GM06990 (cell line): ENCODE measurements at regions not wholly inside any gene's neighbourhood (a gene's known extent, or its start where the extent isn't known, plus 50 kb on each side); places are given as distances from the start of the nearest gene placed in this dataset.

Experiments
- DNase-seq: peaks from one replicate; pipeline ENCODE4 v3.0.0-alpha.2; 2011; ENCODE audit not compliant: insufficient read length; ENCODE audit errors: extremely low read depth
- H3K27me3 ChIP-seq: replicated peaks from 2 replicates; pipeline ENCODE4 v1.6.0; 2011; ENCODE audit warnings: low read length; ENCODE audit not compliant: control insufficient read depth, insufficient read depth
- H3K36me3 ChIP-seq: 2 replicates; pipeline ENCODE4 v1.5.1; 2011; ENCODE audit warnings: low read length; ENCODE audit not compliant: control insufficient read depth, insufficient read depth
- H3K4me3 ChIP-seq: replicated peaks from 2 replicates; pipeline ENCODE4 v1.5.1; 2011; ENCODE audit warnings: low read depth, mild to moderate bottlenecking, control low read depth, low read length
- CTCF ChIP-seq: IDR thresholded peaks from 2 replicates; pipeline ENCODE4 v1.5.1; 2011; ENCODE audit warnings: low read length, control low read depth, mild to moderate bottlenecking, inconsistent platforms; ENCODE audit not compliant: insufficient read depth, poor library complexity, severe bottlenecking

- no peak overlapping the region for H3K4me3 ChIP-seq
- H3K27me3 ChIP-seq = no peaks in the 10 kb centered on the region
- no peak for TF ChIP-seq CTCF
- H3K36me3 ChIP-seq = no peaks in the 10 kb centered on the region
- no peak for DNase-seq
These were observed 593.8 kb downstream of the ISL1 start for GRCh38 chr5:51977014-51977413.

- no peak overlapping the region for H3K4me3 ChIP-seq
- H3K36me3 ChIP-seq = no peaks in the 10 kb centered on the region
- H3K27me3 ChIP-seq = no peaks in the 10 kb centered on the region
- no peak for TF ChIP-seq CTCF
- DNase-seq = no peak
These were observed 599.9 kb downstream of the ISL1 start for GRCh38 chr5:51983161-51983560.

GRCh38 chr5:51986733-51987132 lies 603.5 kb downstream of the ISL1 start:
- Histone ChIP-seq H3K27me3 (no peaks in the 10 kb centered on the region), H3K4me3 (no peak overlapping the region), H3K36me3 (no peaks in the 10 kb centered on the region)
- no peak for TF ChIP-seq CTCF
- no peak for DNase-seq

- Histone ChIP-seq H3K4me3 (no peak overlapping the region), H3K27me3 (no peaks in the 10 kb centered on the region), H3K36me3 (no peaks in the 10 kb centered on the region)
- DNase-seq = no peak
- TF ChIP-seq CTCF = no peak
These were observed 604.0 kb downstream of the ISL1 start for GRCh38 chr5:51987239-51987638.

- H3K36me3 ChIP-seq = no peaks in the 10 kb centered on the region
- no peak for TF ChIP-seq CTCF
- no peak overlapping the region for H3K4me3 ChIP-seq
- H3K27me3 ChIP-seq = no peaks in the 10 kb centered on the region
- no peak for DNase-seq
These were observed 604.5 kb downstream of the ISL1 start for GRCh38 chr5:51987669-51988209.

GRCh38 chr5:51988634-51989033 lies 605.4 kb downstream of the ISL1 start:
- H3K27me3 ChIP-seq = no peaks in the 10 kb centered on the region
- DNase-seq = no peak
- H3K36me3 ChIP-seq = no peaks in the 10 kb centered on the region
- no peak for TF ChIP-seq CTCF
- H3K4me3 ChIP-seq = no peak overlapping the region
